GM19035 (cell line): ENCODE measurements at regions not wholly inside any gene's neighbourhood (a gene's known extent, or its start where the extent isn't known, plus 50 kb on each side); places are given as distances from the start of the nearest gene placed in this dataset.
"Not testable (repeated sequence)": the region's sequence is repeated elsewhere in the genome, so short reads cannot be mapped to it uniquely, and the experiment has no call there.

ENCODE experiments used
- ATAC-seq: cut with Tn5 transposase; IDR thresholded peaks from one replicate; pipeline ENCODE4 v1.9.1; 2021; ENCODE audit not compliant: unreplicated experiment

- peak; percentile 73 for ATAC-seq
Measured at GRCh38 chr1:213622365-213623063, 365.3 kb upstream of the PROX1 start.

- ATAC-seq = peak; percentile 40
Measured at GRCh38 chr1:213623064-213623581, 364.6 kb upstream of the PROX1 start.

- ATAC-seq = no peak
Measured at GRCh38 chr1:213623862-213624261, 363.9 kb upstream of the PROX1 start.

GRCh38 chr1:213636778-213637177 lies 351.0 kb upstream of the PROX1 start:
- not testable (repeated sequence) for ATAC-seq

GRCh38 chr1:213641312-213641711 lies 346.5 kb upstream of the PROX1 start:
- ATAC-seq = no peak

- ATAC-seq = no peak
Measured at GRCh38 chr1:213643360-213643759, 344.4 kb upstream of the PROX1 start.

- ATAC-seq = no peak
Measured at GRCh38 chr1:213647864-213648650, 339.7 kb upstream of the PROX1 start.

- no peak for ATAC-seq
Measured at GRCh38 chr1:213649373-213649772, 338.4 kb upstream of the PROX1 start.

GRCh38 chr1:213650603-213651002 lies 337.2 kb upstream of the PROX1 start:
- ATAC-seq = no peak

GRCh38 chr1:213651077-213651476 lies 336.7 kb upstream of the PROX1 start:
- ATAC-seq = no peak

- no peak for ATAC-seq
Measured at GRCh38 chr1:213652109-213652508, 335.7 kb upstream of the PROX1 start.

- ATAC-seq = no peak
Measured at GRCh38 chr1:213656039-213656438, 331.7 kb upstream of the PROX1 start.

- no peak for ATAC-seq
Measured at GRCh38 chr1:213656503-213656902, 331.3 kb upstream of the PROX1 start.

- ATAC-seq = no peak
Measured at GRCh38 chr1:213657013-213657412, 330.8 kb upstream of the PROX1 start.

GRCh38 chr1:213657879-213658278 lies 329.9 kb upstream of the PROX1 start:
- no peak for ATAC-seq

GRCh38 chr1:213658457-213658856 lies 329.3 kb upstream of the PROX1 start:
- ATAC-seq = no peak

- no peak for ATAC-seq
Measured at GRCh38 chr1:213659580-213660547, 327.9 kb upstream of the PROX1 start.

GRCh38 chr1:213661302-213661701 lies 326.5 kb upstream of the PROX1 start:
- ATAC-seq = no peak

- ATAC-seq = no peak
Measured at GRCh38 chr1:213666113-213666512, 321.7 kb upstream of the PROX1 start.

- ATAC-seq = no peak
Measured at GRCh38 chr1:213666922-213667321, 320.9 kb upstream of the PROX1 start.

GRCh38 chr1:213669512-213669911 lies 318.3 kb upstream of the PROX1 start:
- no peak for ATAC-seq
